ENCODE measurements at regions not wholly inside any gene's neighbourhood (a gene's known extent, or its start where the extent isn't known, plus 50 kb on each side); places are given as distances from the start of the nearest gene placed in this dataset.

- H3K27me3 ChIP-seq (ENCODE audit: control insufficient read depth, insufficient read depth, low read length) = no peaks in the 10 kb centered on the region
- no peaks in the 10 kb centered on the region for H3K36me3 ChIP-seq (ENCODE audit: control insufficient read depth, insufficient read depth, low read length)
- DNase-seq (ENCODE audit: low read depth) = no peak
- H3K4me3 ChIP-seq (ENCODE audit: low read depth, low read length) = no peak overlapping the region
- TF ChIP-seq CTCF (IDR thresholded peaks at IDR 0.05; ENCODE audit: insufficient read depth, low read length, poor library complexity, severe bottlenecking) = no peak
These were observed 337.7 kb upstream of the TRPC7 start for GRCh38 chr5:136703036-136703435.

- no peak overlapping the region for H3K4me3 ChIP-seq (ENCODE audit: low read depth, low read length)
- H3K27me3 ChIP-seq (ENCODE audit: control insufficient read depth, insufficient read depth, low read length) = no peaks in the 10 kb centered on the region
- no peak for DNase-seq (ENCODE audit: low read depth)
- TF ChIP-seq CTCF (IDR thresholded peaks at IDR 0.05; ENCODE audit: insufficient read depth, low read length, poor library complexity, severe bottlenecking) = no peak
- H3K36me3 ChIP-seq (ENCODE audit: control insufficient read depth, insufficient read depth, low read length) = no peaks in the 10 kb centered on the region
These were observed 335.8 kb upstream of the TRPC7 start for GRCh38 chr5:136701191-136701590.

GRCh38 chr5:136699651-136700050 lies 334.3 kb upstream of the TRPC7 start:
- Histone ChIP-seq H3K4me3 (ENCODE audit: low read depth, low read length) (no peak overlapping the region), H3K27me3 (ENCODE audit: control insufficient read depth, insufficient read depth, low read length) (no peaks in the 10 kb centered on the region), H3K36me3 (ENCODE audit: control insufficient read depth, insufficient read depth, low read length) (no peaks in the 10 kb centered on the region)
- no peak for TF ChIP-seq CTCF (IDR thresholded peaks at IDR 0.05; ENCODE audit: insufficient read depth, low read length, poor library complexity, severe bottlenecking)
- no peak for DNase-seq (ENCODE audit: low read depth)

GRCh38 chr5:136698970-136699369 lies 333.6 kb upstream of the TRPC7 start:
- Histone ChIP-seq H3K27me3 (ENCODE audit: control insufficient read depth, insufficient read depth, low read length) (no peaks in the 10 kb centered on the region), H3K36me3 (ENCODE audit: control insufficient read depth, insufficient read depth, low read length) (no peaks in the 10 kb centered on the region), H3K4me3 (ENCODE audit: low read depth, low read length) (no peak overlapping the region)
- no peak for DNase-seq (ENCODE audit: low read depth)
- no peak for TF ChIP-seq CTCF (IDR thresholded peaks at IDR 0.05; ENCODE audit: insufficient read depth, low read length, poor library complexity, severe bottlenecking)

- no peak for DNase-seq (ENCODE audit: low read depth)
- H3K4me3 ChIP-seq (ENCODE audit: low read depth, low read length) = no peak overlapping the region
- H3K27me3 ChIP-seq (ENCODE audit: control insufficient read depth, insufficient read depth, low read length) = no peaks in the 10 kb centered on the region
- no peaks in the 10 kb centered on the region for H3K36me3 ChIP-seq (ENCODE audit: control insufficient read depth, insufficient read depth, low read length)
- no peak for TF ChIP-seq CTCF (IDR thresholded peaks at IDR 0.05; ENCODE audit: insufficient read depth, low read length, poor library complexity, severe bottlenecking)
These were observed 328.9 kb upstream of the TRPC7 start for GRCh38 chr5:136694258-136694657.

- no peak for DNase-seq (ENCODE audit: low read depth)
These were observed 324.2 kb upstream of the TRPC7 start for GRCh38 chr5:136689552-136689951.

More at GRCh38 chr5:136689552-136689951, 324.2 kb upstream of the TRPC7 start:
- H3K4me3 ChIP-seq (ENCODE audit: low read depth, low read length) = no peak overlapping the region
- TF ChIP-seq CTCF (IDR thresholded peaks at IDR 0.05; ENCODE audit: insufficient read depth, low read length, poor library complexity, severe bottlenecking) = no peak
- no peaks in the 10 kb centered on the region for H3K36me3 ChIP-seq (ENCODE audit: control insufficient read depth, insufficient read depth, low read length)
- no peaks in the 10 kb centered on the region for H3K27me3 ChIP-seq (ENCODE audit: control insufficient read depth, insufficient read depth, low read length)
